Renal cortex interstitium (tissue), 11 donors: ENCODE measurements at regions not wholly inside any gene's neighbourhood (a gene's known extent, or its start where the extent isn't known, plus 50 kb on each side); places are given as distances from the start of the nearest gene placed in this dataset.
"Not testable (repeated sequence)": the region's sequence is repeated elsewhere in the genome, so short reads cannot be mapped to it uniquely, and the experiment has no call there.

Experiments
- DNase-seq, 11 donors: peaks; one replicate each; pipeline ENCODE4 v3.0.0-alpha.2; 2013; ENCODE audit warnings: low read depth in 9 of 11, low spot score in 4 of 11; ENCODE audit errors: extremely low read depth in 1 of 11

GRCh38 chr1:189656628-189657530 lies 820.8 kb downstream of the BRINP3 start:
- DNase-seq = no peak

DNA sequence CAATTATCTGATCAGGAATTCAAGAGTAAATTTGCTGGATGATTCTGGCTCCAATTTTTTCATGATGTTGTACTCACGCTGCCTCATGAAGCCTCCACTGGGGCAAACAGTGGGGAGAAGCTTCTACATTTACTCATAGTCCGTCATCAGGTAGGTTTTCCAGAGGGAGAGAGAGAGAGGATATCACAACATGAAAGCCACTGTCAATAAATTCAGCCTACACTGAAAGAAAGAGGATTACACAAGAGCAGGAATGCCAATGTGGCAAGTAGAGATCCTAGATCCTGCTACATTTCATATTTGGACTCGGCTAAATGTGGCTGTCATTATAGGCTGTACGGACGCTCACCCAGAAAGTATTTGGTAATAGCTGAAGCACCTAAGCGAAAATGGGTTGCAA lies 819.9 kb downstream of the BRINP3 start:
- DNase-seq = no peak

GRCh38 chr1:189658381-189658780 lies 819.3 kb downstream of the BRINP3 start:
- no peak for DNase-seq

DNA sequence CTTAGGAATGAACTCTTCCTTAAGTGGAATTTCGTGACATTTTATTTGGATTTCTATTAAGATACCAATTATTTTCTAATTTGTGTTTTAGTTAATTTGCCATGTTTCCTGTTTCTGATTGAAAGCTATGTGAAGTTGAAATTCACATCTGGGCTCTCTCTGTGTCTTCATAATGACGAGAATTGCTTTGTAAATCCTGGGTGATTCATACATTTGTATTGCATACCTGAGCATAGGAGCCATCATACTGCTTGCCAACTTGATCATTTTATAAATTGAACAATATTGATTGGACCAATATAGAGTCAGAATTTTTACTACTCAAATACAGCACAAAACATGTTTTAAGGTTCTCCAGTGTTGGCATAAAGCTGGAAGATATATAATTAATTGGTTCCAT lies 817.9 kb downstream of the BRINP3 start:
- DNase-seq = no peak

DNA sequence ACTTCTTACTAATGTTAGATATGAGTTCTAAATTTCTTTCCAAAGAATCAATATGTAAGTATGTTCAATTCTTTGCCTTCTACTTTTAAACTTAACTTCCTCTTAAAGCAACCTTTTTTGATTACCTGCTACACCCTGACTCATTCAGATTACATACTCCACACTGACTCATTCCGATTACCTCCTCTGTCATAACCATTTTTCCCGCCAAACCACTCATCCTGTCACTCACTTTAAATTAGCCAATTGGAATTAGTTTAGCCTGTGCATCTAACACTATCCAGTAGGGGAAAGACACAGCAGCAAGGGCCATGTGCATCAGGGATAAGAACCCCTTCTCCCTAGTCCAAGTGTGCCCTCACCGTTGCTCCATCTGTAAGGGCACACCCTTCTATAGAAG lies 815.5 kb downstream of the BRINP3 start:
- no peak for DNase-seq

- no peak for DNase-seq
These were observed 807.8 kb downstream of the BRINP3 start for GRCh38 chr1:189669846-189670245.

- DNase-seq = no peak
These were observed 804.4 kb downstream of the BRINP3 start for GRCh38 chr1:189673217-189673616.

GRCh38 chr1:189675712-189676244 lies 801.9 kb downstream of the BRINP3 start:
- no peak for DNase-seq

DNA sequence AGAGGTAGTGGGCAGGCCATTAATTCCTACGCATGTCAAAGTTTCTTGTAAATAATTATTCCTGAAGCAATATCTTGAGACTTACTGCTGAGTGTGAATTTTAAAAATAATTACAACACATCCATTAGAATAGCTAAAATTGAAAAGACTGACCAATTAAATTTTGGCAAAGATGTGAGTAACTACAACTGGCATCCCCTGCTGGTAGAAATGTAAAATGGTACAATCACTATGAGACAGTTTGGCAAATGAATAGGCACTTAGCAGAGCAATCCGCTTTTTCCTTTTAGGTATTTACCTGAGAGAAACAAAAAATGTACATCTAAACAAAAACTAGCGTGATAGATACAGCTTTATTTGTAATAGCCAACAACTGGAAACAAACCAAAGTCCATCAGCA lies 798.9 kb downstream of the BRINP3 start:
- DNase-seq = no peak

DNA sequence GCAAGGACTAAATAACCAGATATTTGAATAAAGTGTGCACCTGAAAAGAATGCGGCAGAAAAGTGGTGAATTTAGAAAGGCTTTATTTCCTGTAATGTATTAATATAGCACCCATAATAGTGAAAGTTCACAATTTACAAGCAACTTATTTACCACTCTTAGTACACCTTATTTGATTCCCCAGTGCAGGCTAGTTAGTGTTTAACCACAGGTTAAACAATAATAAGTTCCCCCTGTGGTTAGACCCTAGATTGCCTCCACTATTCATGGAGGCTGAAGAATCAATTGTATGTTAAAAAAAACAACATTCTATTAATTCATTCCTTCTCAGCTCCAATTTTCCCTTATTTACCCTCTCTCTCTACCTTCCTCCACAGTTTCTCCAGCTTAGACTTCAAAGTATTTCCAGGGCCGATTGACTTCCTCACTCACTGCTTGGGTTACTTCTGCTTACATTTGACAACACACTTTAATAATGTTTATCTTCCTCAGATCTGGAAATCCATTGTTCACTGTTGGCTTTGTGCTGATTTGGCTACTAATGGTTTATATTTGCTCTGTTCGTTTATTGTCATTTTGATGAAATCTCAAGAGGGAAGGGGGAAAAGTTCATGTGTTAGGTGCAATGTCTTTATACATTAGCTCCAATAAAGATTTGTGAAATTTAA lies 796.3 kb downstream of the BRINP3 start:
- peak in 3 of 11 donors; percentile 3 to 12 (median 3) for DNase-seq

GRCh38 chr1:189682591-189682990 lies 795.1 kb downstream of the BRINP3 start:
- DNase-seq = no peak

DNA sequence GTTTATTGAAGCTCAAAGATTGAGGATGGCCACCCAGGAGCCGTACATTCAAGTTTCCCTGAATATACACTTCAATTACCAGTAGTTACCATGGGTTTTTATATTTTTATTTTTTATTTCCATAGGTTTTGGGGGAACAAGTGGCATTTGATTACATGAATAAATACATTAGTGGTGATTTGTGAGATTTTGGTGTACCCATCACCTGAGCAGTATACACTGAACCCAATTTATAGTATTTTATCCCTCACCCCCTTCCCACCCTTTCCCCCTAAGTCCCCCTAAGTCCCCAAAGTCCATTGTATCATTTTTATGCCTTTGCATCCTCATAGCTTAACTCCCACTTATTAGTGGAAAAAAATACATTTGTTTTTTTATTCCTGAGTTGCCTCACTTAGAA lies 791.4 kb downstream of the BRINP3 start:
- no peak for DNase-seq

- DNase-seq = no peak
These were observed 784.5 kb downstream of the BRINP3 start for GRCh38 chr1:189693140-189693539.

DNA sequence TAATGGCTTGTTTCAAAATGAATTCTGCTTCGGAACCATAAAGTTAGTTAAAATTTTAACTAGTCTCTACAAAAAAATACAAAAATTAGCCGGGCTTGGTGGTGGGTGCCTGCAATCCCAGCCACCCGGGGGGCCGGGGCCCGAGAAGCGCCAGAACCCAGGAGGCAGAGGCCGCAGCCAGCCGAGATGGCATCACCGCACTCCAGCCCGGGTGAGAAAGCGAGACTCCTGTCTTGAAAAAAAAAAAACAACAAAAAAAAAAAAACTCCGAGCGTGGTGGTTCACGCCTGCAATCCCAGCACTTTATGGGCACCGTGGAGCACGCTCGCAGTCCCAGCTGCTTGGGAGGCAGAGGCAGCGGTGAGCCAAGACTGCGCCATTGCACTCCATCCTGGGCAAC lies 781.4 kb downstream of the BRINP3 start:
- DNase-seq = no peak

DNA sequence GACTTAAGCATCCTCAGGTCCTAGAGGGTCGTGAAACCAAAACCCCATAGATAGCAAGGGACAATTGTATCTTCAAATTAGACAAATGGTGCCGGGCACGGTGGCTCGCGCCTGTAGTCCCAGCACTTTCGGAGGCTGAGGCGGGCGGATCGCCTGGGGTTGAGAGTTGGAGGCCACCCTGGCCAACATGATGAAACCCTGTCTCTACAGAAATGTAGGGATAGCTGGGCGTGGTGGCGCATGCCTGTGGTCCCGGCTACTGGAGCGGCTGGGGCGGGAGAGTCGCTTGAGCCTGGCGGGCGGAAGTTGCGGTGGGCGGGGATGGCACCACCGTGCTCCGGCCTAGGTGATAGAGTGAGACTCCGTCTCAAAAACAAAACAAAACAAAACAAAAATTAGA lies 780.6 kb downstream of the BRINP3 start:
- DNase-seq = no peak

- DNase-seq = no peak
These were observed 776.1 kb downstream of the BRINP3 start for GRCh38 chr1:189701606-189702005.

- no peak for DNase-seq
These were observed 771.1 kb downstream of the BRINP3 start for GRCh38 chr1:189706594-189706993.

GRCh38 chr1:189708674-189709073 lies 769.0 kb downstream of the BRINP3 start:
- no peak for DNase-seq

DNA sequence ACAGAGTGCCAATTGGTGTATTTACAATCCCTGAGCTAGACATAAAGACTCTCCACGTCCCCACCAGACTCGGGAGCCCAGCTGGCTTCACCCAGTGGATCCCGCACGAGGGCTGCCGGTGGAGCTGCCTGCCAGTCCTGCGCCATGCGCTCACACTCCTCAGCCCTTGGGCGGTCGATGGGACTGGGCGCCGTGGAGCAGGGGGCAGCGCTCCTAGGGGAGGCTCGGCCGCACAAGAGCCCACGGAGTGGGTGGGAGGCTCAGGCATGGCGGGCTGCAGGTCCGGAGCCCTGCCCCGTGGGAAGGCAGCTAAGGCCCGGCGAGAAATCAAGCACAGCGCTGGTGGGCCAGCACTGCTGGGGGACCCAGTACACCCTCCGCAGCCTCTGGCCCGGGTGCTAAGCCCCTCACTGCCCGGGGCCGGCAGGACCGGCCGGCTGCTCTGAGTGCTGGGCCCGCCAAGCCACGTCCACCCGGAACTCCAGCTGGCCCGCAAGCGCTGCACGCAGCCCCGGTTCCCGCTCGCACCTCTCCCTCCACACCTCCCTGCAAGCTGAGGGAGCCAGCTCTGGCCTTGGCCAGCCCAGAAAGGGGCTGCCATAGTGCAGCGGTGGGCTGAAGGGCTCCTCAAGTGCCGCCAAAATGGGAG lies 759.4 kb downstream of the BRINP3 start:
- DNase-seq = not testable (repeated sequence)

- no peak for DNase-seq
These were observed 750.9 kb downstream of the BRINP3 start for GRCh38 chr1:189726806-189727205.
